Non-pigmented ciliary epithelial cell (primary cell): ENCODE measurements at regions not wholly inside any gene's neighbourhood (a gene's known extent, or its start where the extent isn't known, plus 50 kb on each side); places are given as distances from the start of the nearest gene placed in this dataset.

ENCODE experiments used
- DNase-seq: peaks from one replicate; pipeline ENCODE4 v3.0.0-alpha.2; 2010; ENCODE audit warnings: low read depth

GRCh38 chr9:126017758-126018157 lies 270.6 kb downstream of the PBX3 start:
- no peak for DNase-seq

GRCh38 chr9:126020836-126021235 lies 273.7 kb downstream of the PBX3 start:
- DNase-seq, result no peak

DNA sequence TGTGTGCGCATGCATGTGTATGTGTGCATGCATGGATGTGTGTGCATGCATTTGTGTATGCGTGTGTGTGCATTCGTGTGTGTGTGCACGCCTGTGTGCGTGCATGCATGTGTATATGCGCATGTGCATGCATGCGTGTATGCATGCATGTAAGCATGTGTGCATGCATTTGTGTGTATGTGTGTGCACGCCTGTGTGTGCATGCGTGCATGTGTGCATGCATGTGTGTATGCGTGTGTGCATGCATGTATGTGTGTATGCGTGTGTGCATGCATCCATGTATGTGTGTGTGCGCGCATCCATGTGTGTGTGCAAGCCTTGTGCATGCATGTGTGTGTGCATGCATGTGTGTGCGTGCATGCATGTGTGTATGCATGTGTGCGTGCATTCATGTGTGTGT lies 276.8 kb downstream of the PBX3 start:
- DNase-seq, result no peak

DNA sequence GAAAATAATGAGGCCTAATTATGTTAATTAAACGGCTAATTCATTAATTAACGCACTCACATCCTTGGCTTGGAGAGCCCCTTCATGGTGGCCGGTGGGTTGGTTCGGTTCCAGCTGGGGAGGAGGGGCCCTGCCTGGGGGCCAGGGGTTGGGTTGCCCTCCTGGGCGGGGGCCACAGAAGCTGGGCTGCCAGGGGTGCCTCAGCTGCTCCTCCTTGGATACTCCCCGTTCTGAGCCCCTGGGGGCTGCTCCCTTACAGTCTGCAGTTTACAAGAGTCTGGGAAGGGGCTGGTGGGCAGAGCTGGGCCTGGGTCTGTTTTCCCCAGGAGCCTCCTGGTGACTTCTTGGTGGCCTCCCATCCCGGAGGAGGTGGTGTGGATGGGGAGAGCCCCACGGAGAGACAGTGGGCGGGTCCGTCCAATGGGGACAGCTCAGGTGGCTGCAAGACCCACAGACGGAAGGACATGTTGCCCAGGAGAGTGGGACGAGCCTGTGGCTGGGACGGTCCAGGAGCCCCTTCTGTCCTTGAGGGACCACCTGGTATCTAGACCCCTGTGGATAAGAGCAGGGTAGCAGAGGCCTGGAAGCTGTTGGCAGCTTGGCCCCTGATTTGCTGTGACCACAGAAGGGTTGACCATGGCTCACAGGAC lies 277.5 kb downstream of the PBX3 start:
- no peak for DNase-seq

DNA sequence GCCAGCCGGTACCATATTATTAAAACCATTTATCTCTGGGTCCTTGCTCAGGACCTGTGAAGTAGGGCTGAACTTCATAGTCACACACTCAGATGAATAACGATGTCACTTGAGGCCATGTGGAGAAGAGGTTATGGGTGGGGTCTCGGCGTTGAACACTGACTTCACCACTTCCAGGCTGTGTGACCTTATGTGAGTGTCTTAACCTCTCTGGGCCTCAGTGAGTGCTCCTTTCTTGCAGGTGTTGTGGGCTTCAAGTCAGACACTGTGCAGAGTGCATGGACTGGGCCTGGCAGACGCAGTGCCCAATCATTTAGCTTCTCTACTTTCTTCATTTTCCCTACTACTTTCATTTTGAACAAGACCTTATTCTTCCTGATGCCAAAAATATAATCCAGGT lies 278.8 kb downstream of the PBX3 start:
- no peak for DNase-seq

DNA sequence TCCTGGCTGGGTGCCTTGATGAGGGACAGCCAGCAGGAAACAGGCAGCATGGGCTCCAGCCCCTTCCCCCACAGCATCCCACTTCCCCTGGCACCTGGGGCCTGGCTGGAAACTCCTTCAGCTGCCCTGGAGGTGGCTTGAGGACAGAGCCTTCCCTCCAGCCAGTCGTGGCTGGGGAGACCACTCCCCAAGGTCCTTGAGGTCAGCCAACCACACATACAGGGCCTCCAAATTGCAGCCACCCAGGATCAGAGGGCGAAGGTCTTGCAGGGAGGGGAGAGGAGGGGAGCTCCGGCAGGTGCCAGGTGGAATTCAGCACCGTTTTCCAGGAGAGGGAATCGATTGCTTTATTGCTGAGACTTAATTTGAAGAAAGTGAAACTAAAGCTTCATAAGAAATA lies 280.4 kb downstream of the PBX3 start:
- no peak for DNase-seq

DNA sequence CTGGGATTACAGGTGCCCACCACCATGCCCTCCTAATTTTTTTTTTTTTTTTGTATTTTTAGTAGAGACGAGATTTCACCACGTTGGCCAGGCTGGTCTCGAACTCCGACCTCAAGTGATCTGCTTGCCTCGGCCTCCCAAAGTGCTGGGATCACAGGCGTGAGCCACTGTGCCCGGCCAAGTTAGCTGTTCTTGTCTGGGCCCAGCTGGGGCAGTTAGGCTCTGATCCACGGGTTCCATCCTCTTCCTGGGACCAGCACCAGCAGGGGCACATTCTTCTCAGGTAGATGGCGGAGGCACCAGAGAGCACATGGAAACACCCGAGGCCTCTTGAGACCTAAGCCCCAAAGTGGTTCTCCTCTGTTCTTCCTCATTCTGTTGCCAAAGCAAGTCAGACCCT lies 281.6 kb downstream of the PBX3 start:
- no peak for DNase-seq

DNA sequence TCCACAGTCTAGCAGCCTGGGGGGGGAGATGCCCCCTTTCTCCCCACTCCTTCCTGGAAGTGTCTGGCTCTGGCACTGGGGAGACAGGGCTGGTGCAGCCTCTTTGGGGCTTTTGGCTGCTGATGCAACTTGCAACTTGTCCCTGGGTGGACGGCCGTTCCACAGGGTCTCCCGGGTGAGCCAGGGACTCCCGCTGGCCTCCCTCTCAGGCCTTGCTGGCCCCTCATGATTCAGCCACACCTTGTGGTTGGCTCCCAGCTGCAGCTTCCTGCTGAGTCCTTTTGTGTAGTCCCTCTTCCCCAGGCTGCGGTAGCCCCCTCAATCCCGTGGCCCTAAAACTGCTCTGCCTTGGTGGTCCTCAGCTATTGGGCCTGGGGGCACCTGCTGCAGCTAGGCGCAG lies 283.5 kb downstream of the PBX3 start:
- no peak for DNase-seq

DNA sequence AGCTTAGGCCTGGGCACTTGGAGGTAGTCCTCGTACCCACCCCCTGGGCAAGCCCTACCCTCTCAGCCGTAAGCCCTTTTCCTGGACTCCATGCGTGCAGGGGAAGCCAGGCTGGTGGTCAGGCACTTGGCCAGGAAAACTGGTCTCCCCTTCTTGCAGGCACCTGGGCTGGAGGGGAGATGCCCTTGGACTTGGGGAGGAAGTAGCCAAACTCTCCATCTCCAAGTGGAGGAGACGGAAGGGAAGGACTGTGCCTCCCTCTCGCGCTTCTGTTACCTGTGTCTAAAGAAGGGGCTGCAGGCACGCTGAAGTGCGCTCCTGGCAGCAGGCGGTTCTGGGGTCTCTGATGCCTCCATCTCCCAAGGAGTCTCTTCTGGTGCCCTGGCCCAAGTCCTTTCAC lies 283.9 kb downstream of the PBX3 start:
- no peak for DNase-seq

DNA sequence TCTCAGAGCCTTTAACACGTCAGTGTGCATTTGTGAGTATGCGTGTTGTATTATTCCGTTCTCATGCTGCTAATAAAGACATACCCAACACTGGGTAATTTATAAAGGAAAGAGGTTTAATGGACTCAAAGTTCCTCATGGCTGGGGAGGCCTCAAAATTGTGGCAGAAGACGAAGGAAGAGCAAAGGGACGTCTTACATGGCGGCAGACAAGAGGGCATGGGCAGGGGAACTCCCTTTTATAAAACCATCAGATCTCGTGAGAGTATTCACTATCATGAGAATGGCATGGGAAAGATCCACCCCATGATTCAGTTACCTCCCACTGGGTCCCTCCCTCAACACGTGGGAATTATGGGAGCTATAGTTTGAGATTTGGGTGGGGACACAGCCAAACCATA lies 285.0 kb downstream of the PBX3 start:
- DNase-seq, result no peak

GRCh38 chr9:126033318-126033717 lies 286.1 kb downstream of the PBX3 start:
- DNase-seq, result no peak

- no peak for DNase-seq
These were observed 286.8 kb downstream of the PBX3 start for GRCh38 chr9:126033956-126034355.

DNA sequence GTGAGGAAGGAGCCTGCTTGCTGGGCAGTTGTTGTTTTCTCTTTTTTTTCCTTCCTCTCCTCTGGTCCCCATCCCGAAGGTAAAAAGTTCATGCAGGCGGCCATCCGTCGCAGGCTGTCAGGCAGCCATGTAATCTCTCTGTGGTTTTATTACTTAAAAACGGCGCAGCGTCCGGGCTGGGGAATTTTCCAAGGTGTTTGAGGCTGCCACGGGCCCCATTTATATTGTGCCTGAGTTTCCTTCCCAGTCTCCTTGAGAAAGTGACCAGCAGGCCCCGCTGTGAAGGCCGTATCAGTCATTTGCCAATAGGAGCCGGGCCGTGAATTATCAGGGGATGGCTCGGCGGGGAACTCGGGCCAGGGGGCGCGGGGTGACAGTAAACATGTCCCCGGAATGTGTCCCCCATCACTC lies 289.7 kb downstream of the PBX3 start:
- no peak for DNase-seq

- DNase-seq, result no peak
These were observed 287.8 kb upstream of the MVB12B start for GRCh38 chr9:126038790-126039189.

DNA sequence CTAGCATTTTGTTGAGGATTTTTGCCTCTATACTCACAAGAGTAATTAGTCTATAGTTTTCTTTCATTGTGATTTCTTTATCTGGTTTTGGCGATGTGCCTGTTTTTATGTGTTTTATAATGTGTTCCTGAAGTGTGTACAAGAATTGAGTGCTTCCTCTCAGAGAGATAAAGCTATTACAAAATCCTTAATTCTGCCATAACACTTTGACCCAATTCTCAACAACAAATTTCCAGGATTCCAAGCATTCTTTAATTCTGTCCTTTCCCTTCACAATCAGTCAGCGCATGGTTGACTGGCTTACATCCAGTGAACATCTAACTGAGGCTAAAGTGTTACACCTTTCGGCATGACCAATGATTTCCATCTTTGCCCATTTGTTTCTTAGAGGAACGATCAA lies 282.9 kb upstream of the MVB12B start:
- DNase-seq, result no peak

- DNase-seq, result no peak
These were observed 277.5 kb upstream of the MVB12B start for GRCh38 chr9:126049088-126049487.

DNA sequence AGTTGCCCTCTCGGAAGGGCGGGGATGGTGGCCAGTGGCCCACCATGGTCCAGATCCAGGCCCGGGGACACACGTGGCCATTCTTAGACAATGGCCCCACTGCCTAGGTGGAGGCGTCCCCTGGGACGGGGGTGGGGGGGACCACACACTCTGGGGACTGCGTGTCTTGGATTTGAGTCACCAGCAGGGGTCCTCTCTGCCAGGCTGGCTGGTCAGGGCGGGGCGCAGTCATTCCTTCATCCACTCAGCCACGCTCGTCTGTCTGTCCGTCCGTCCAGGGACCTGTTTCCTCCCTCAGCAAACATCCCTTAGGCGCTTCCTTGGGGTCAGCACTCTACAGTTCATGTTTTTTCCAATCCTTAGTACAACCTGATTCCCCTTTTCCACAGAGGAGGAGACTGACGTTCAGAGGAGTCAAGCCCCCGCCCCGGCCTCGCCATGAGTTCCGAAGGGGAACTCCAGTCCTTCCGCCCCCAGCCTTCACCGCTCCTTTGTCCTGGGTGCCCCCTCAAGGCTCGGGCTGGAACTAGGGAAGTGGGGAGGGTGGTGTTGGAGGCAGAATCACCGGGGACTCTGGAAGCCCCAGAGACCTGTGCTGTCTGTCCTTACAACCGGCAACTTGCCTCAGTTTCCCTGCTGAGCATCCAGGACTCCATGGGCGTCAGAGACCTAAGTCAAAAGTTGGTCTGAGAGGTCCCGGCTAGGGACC lies 276.6 kb upstream of the MVB12B start:
- DNase-seq, result no peak

GRCh38 chr9:126050605-126050990 lies 276.0 kb upstream of the MVB12B start:
- DNase-seq, result no peak

GRCh38 chr9:126051446-126052130 lies 275.0 kb upstream of the MVB12B start:
- DNase-seq, result no peak

- no peak for DNase-seq
These were observed 273.8 kb upstream of the MVB12B start for GRCh38 chr9:126052791-126053190.

DNA sequence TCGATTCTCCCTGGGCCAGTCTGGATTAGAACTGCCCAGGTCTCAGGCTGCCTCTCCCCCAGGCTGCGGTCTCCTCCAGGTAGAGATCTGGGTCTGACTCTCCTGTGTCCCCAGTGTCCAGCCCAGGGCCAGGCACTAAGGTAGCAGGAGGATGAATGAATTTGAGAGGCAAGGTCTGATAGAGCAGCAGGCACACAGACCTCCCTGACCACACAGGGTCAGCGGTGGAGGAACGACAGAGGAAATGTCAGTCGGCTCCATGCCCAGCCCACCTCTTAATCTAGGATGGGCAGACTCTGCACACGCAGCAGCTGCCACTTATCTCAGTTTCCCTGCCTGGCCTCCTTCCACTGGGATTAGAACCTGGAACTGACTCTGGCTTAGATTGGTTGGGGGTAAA lies 272.7 kb upstream of the MVB12B start:
- no peak for DNase-seq

- peak; percentile 22 for DNase-seq
These were observed 271.1 kb upstream of the MVB12B start for GRCh38 chr9:126055381-126055985.
